Transverse colon (tissue), 4 donors: ENCODE measurements at regions not wholly inside any gene's neighbourhood (a gene's known extent, or its start where the extent isn't known, plus 50 kb on each side); places are given as distances from the start of the nearest gene placed in this dataset.
"Not testable (repeated sequence)": the region's sequence is repeated elsewhere in the genome, so short reads cannot be mapped to it uniquely, and the experiment has no call there.

ENCODE experiments used
- DNase-seq: peaks from one replicate; pipeline ENCODE4 v3.0.0-alpha.2; 2019
- H3K27ac ChIP-seq, 4 donors: fragments of 200-600 bp; sonication (generic); 2 replicates each; pipeline ENCODE4 v1.5.1; 2016 to 2018; ENCODE audit warnings: inconsistent platforms in 4 of 4
- H3K27me3 ChIP-seq: fragments of 200-600 bp; sonication (generic); 2 replicates; pipeline ENCODE4 v1.5.1; 2017; ENCODE audit warnings: inconsistent platforms
- H3K36me3 ChIP-seq, 4 donors: fragments of 200-600 bp; sonication (generic); 2 replicates each; pipeline ENCODE4 v1.5.1; 2017 to 2019; ENCODE audit warnings: inconsistent platforms in 4 of 4
- H3K4me1 ChIP-seq, 4 donors: fragments of 200-600 bp; sonication (generic); 2 replicates each; pipeline ENCODE4 v1.5.1; 2017 to 2020; ENCODE audit warnings: inconsistent platforms in 4 of 4
- H3K4me3 ChIP-seq, 4 donors: fragments of 200-600 bp; sonication (generic); 1 replicate in 1 of 4; 2 replicates in 3 of 4; pipeline versions ENCODE4 v1.5.1 to v1.6.1; 2017 to 2019; ENCODE audit warnings: inconsistent platforms in 4 of 4
- H3K9me3 ChIP-seq, 2 donors: fragments of 200-600 bp; sonication (generic); 2 replicates each; pipeline ENCODE4 v1.5.1; 2017 to 2019; ENCODE audit warnings: inconsistent platforms in 2 of 2
- CTCF ChIP-seq, 5 experiments: fragments of 200-600 bp in 3 of 5; fragments of 450-650 bp in 2 of 5; sonication (generic) in 3 of 5; IDR thresholded peaks; 1 replicate in 2 of 5; 2 replicates in 3 of 5; pipeline ENCODE4 v1.5.1; 2016 to 2017; ENCODE audit warnings: antibody characterized with exemption in 5 of 5, inconsistent platforms in 3 of 5, mild to moderate bottlenecking in 2 of 5, moderate library complexity in 1 of 5
- EP300 ChIP-seq: sonication (generic); formaldehyde crosslinking; IDR thresholded peaks from one replicate; pipeline ENCODE4 v1.6.1; 2017; ENCODE audit warnings: antibody characterized with exemption, low read depth
- POLR2A ChIP-seq: fragments of 450-650 bp; IDR thresholded peaks from one replicate; pipeline ENCODE4 v1.6.1; 2016; ENCODE audit warnings: antibody characterized with exemption, mild to moderate bottlenecking, moderate library complexity
- POLR2AphosphoS5 ChIP-seq, 3 donors: sonication (generic); formaldehyde crosslinking; IDR thresholded peaks; one replicate each; pipeline ENCODE4 v1.6.1; 2016; ENCODE audit warnings: antibody characterized with exemption in 3 of 3
- WGBS, 2 donors: methylation state at CpG; one replicate each; pipeline ENCODE4 v1.1.5; 2018; ENCODE audit warnings: low coverage in 1 of 2; 5-methylcytosine and 5-hydroxymethylcytosine counted together
- in situ Hi-C, 4 donors: fragments of 200-750 bp; cut with MboI; loops; one replicate each; pipeline versions ENCODE4 v1.15.0 to v1.15.1; 2017; ENCODE audit warnings: low sequenced_read_pairs in 3 of 4, low pct_ligation_motif_present in 1 of 4, low pct_unique_long_range_greater_than_20kb in 1 of 4
- intact Hi-C: fragments of 100-400 bp; cut with DNase I; formaldehyde crosslinking; loops from one replicate; pipeline ENCODE4 v1.15.1; 2023; ENCODE audit warnings: low total_unique reads

- no peaks in the 10 kb centered on the region for H3K36me3 ChIP-seq
- intact Hi-C loops = no loop called here
- TF ChIP-seq POLR2A = no peak
- no peak overlapping the region for H3K4me3 ChIP-seq
- WGBS, 2 donors = 76% methylated on average over 3 to 4 of the region's 4 CpGs
- H3K27me3 ChIP-seq = no peaks in the 10 kb centered on the region
- H3K4me1 ChIP-seq = no peaks in the 10 kb centered on the region
- in situ Hi-C loops = no loop called here
- DNase-seq = no peak
- H3K9me3 ChIP-seq = no peaks in the 10 kb centered on the region
- H3K27ac ChIP-seq = no peak overlapping the region
These were observed 354.5 kb downstream of the PID1 start for GRCh38 chr2:228916416-228917090.

- Histone ChIP-seq H3K27me3 (no peaks in the 10 kb centered on the region), H3K4me3 (no peak overlapping the region), H3K27ac (no peak overlapping the region), H3K4me1 (no peaks in the 10 kb centered on the region), H3K36me3 (no peaks in the 10 kb centered on the region), H3K9me3 (no peaks in the 10 kb centered on the region)
- in situ Hi-C loops (no loop called here), intact Hi-C loops (no loop called here)
- no peak for DNase-seq
- no peak for TF ChIP-seq EP300
- no peak for TF ChIP-seq POLR2A
- no peak for TF ChIP-seq POLR2AphosphoS5 (IDR thresholded peaks at IDR 0.05)
- TF ChIP-seq CTCF (IDR thresholded peaks at IDR 0.05) = no peak
- 63 to 65% methylated on average over 3 of the region's 3 CpGs for WGBS, 2 donors
These were observed 357.9 kb downstream of the PID1 start for GRCh38 chr2:228913176-228913575.

- DNase-seq, intact Hi-C loops, H3K4me3 ChIP-seq, H3K27me3 ChIP-seq, in situ Hi-C loops, H3K4me1 ChIP-seq, H3K27ac ChIP-seq, H3K9me3 ChIP-seq, H3K36me3 ChIP-seq: not testable (repeated sequence)
- WGBS, 2 donors = 50 to 68% methylated on average over 1 of the region's 1 CpG
These were observed 360.2 kb downstream of the PID1 start for GRCh38 chr2:228910872-228911271.

- no peak for DNase-seq
- H3K27me3 ChIP-seq = no peaks in the 10 kb centered on the region
- WGBS, 2 donors = 58 to 69% methylated on average over 3 of the region's 3 CpGs
- intact Hi-C loops (no loop called here), in situ Hi-C loops (no loop called here)
- H3K9me3 ChIP-seq = no peaks in the 10 kb centered on the region
- no peak overlapping the region for H3K27ac ChIP-seq
- H3K4me1 ChIP-seq = no peaks in the 10 kb centered on the region
- H3K36me3 ChIP-seq = no peaks in the 10 kb centered on the region
- no peak overlapping the region for H3K4me3 ChIP-seq
- TF ChIP-seq POLR2AphosphoS5 (IDR thresholded peaks at IDR 0.05) (no peak), EP300 (no peak), CTCF (IDR thresholded peaks at IDR 0.05) (no peak), POLR2A (no peak)
These were observed 368.9 kb downstream of the PID1 start for GRCh38 chr2:228902176-228902575.

GRCh38 chr2:228901531-228901930 lies 369.6 kb downstream of the PID1 start:
- H3K4me3 ChIP-seq = no peak overlapping the region
- 68 to 80% methylated on average over 1 of the region's 1 CpG for WGBS, 2 donors

More at GRCh38 chr2:228901531-228901930, 369.6 kb downstream of the PID1 start:
- Histone ChIP-seq H3K27ac (no peak overlapping the region), H3K36me3 (no peaks in the 10 kb centered on the region), H3K27me3 (no peaks in the 10 kb centered on the region), H3K4me1 (no peaks in the 10 kb centered on the region), H3K9me3 (no peaks in the 10 kb centered on the region)
- in situ Hi-C loops = no loop called here
- intact Hi-C loops = no loop called here
- DNase-seq = no peak
- TF ChIP-seq CTCF (IDR thresholded peaks at IDR 0.05) = no peak
- TF ChIP-seq POLR2AphosphoS5 (IDR thresholded peaks at IDR 0.05) = no peak
- TF ChIP-seq EP300 = no peak
- no peak for TF ChIP-seq POLR2A
